Hematopoietic multipotent progenitor cell treated with erythropoietin and hydrocortisone succinate and interleukin-3 and kit ligand, for 15 days (in vitro differentiated cells): ENCODE measurements at regions not wholly inside any gene's neighbourhood (a gene's known extent, or its start where the extent isn't known, plus 50 kb on each side); places are given as distances from the start of the nearest gene placed in this dataset.
"Not testable (repeated sequence)": the region's sequence is repeated elsewhere in the genome, so short reads cannot be mapped to it uniquely, and the experiment has no call there.

ENCODE experiments used
- DNase-seq: peaks from one replicate; pipeline ENCODE4 v3.0.0-alpha.2; 2015; ENCODE audit warnings: low spot score

DNA sequence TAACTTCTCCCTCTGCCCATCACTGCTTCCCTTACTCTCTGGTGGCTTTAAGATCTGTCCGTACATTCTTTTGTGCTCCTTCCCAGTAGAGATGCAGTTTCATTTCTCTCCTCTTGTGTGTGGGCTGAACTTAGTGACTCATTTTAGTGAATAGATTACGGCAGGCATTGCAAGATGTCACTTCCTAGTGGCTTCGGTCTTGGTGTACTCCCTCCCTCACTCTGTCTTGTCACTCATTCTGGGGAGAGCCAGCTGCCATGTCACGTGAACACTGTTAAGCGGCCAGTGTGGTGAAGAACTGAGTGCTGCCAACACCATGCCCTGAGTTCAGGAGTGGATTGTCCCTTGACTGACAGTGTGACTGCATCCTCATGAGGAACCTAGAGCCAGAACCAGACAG is 115.9 kb downstream of the OTOR start:
- no peak for DNase-seq

DNA sequence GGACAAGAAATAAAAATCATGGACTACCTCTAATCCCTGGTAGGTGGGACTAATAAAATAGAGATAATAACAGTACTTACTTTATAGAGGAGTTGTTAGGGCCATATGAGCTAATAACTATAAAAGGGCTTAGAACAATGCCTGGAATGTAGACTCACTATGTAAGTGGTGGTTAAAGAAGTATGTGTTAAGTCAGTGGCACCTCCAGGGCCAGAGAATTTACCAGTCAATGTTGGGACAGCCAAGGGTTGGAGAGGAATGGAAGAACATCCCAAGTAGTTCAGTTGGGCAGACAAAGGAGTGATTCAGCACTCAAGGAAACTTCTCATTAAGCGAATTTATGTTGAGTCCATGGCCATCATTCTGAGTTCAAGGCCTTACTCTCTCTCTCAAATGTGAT is 116.8 kb downstream of the OTOR start:
- no peak for DNase-seq

DNA sequence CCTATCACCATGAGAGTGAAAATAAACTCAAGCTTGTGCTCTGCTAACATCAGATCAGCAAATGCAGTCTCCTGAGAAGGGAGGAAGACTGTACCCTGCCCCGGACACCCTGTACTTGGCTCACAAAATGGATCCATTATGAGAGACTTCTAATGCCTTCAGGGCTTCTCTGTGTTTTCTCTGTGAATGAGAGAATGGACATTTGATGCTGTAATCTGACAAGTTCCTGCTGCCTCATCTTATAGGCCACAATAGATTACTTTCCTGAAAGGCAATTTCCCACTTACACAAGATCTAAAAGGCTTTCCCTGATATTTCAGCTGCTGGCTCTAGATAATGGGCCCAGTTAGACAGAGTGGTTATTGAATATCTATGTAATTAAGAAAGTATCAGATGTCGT is 117.2 kb downstream of the OTOR start:
- no peak for DNase-seq

DNA sequence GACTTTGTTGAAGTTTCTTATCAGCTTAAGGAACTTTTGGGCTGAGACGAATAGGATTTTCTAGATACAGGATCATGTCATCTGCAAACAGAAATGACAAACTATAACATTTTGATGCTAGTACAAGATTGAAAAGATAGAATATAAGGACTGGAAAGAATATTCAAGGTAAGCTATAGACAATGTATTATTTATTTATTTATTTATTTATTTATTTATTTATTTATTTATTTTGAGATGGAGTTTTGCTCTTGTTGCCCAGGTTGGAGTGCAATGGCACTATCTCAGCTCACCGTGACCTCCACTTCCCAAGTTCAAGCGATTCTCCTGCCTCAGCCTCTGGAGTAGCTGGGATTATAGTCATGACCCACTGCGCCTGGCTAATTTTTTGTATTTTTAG is 125.0 kb downstream of the OTOR start:
- not testable (repeated sequence) for DNase-seq

DNA sequence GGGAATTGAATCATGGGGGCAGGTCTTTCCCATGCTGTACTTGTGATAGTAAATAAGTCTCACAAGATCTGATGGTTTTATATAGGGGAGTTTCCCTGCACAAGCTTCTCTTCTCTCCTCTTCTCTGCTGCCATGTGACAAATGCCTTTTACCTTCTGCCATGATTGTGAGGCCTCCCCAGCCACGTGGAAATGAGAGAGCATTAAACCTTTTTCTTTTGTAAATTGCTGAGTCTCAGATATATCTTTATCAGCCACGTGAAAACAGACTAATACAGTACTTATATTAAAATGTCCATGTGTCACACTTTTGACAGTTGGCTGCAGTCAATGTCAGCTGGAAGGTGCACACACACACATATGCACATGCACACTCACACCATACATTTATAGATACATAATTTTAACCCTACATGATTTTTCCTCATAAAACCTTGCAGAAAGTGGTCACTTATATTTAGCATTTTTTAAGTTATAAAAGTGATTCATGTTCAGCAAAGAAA is 128.9 kb downstream of the OTOR start:
- DNase-seq = no peak

DNA sequence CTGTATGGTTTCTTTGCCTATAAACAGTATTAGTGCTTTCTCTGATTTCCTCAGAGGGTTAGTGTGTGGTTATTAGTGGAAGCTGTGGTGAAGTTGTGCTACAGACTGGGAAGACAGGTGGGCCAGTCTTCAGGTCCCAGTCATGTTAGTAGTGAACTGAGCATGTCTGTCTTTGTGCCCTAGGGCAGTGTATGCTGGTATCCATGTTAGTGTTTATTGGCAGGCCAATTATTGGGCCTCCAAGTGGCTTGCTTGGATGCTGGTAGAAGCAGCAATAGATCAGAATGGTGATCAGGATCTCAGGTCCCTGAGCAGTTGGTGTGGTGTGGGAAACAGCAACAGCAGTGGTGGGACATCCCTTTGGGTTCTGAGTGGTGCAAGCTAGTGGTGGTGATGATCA is 137.6 kb downstream of the OTOR start:
- DNase-seq = no peak

DNA sequence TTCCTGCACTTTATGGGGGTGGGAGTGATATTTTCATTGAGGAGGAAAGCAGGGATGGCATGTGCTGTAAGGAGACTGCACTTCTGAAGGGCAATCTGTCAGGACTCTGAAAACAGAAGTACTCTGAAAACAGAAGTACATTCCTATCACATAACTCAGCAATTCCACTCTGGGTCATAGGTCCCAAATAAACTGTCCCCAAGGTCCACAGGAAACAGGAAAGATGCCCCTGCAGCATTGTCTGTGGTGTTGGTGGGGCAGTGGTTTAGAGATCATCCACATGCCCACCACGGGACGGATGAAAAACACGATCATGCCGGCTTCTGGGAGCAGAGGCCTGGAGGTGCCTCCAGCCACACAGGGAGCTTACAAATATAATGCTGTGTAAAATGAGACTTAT is 150.3 kb downstream of the OTOR start:
- no peak for DNase-seq

DNA sequence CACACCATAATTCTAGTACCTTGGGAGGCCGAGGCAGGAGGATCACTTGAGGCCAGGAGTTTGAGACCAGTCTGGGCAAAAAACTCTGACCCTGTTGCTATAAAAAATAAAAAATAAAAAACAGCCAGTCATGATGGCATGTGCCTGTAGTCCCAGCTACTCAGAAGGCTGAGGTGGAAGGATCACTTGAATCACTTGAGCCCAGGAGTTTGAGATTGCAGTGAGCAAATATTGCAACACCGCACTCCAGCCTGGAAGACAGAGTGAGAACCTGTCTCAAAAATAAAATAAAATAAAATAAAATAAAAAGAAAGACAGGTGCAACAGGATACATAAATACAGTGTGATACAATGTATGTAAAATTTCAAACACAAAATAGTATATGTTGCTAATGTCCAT is 154.5 kb downstream of the OTOR start:
- no peak for DNase-seq

DNA sequence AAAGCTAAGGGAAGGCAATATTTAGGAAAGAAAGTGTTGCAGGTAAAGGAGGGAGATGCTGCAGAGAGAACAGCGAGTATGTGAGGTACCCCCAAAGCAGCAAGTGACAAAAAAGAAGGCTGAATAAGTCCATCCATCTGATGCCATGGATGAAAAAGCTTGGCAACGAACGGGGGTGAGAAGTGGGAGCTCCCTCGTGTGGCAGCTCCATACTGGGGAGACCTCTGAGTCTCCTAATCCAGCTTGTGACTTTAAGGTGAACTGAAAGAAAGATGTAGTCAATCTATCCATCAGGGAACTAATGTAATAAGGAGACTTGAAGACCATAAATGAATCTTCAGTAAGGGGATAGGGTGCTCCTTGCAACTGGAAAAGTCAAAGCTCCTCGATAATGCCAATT is 156.6 kb downstream of the OTOR start:
- no peak for DNase-seq

DNA sequence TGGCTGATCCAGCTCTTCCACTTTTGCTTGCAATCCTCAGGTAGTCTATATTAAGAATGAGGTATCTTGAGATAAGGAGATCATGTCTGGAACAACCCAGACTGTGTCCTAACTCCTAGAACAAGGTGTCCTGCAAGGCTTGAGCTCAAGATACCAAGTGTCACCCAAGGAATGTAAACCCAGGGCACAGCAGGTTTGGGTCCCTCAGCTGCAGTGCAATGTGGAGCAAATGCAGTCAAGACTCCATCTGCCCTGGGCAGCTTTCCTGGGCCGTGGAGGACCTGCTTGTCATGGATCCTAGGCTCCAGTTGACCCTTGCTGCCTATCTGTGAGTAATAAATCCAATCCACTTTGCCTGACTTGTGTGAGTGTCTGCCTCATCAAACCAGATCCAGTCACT is 166.1 kb downstream of the OTOR start:
- no peak for DNase-seq

DNA sequence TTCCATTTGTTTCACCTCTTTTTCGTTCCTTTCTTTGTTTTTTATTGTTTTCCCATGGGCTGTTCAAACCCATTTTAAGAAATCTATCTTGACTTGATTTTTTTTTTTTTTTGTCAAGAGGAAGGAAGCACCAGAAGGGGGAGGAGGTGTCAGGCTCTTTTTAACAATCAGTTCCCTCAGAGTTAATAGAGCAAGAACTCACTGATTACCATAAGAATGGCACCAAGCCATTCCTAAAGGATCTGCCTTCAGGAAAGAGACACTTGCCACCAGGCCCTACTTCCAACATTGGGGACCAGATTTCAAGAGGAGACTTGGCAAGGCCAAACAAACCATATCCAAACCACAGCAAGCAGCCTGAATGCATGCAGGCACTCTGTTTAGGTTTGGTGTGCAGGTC is 168.0 kb downstream of the OTOR start:
- DNase-seq = no peak

DNA sequence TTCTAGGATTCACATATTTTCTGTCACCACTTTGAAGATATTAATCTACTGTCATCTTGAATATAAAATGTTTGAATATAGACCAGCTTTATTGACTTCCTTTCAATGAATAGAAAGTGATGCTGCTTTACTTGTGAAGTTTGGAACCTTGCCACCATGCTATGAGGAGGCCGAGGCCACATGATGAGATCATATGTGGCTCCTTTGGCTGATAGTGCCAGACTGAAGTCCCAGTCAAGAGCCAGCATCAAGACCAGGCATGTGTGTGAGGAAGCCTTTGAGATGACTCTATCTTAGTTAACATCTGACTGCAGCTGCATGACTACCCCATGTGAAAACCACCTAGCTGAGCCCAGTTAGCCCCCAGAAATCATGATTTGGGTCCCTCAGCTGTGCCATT is 169.5 kb downstream of the OTOR start:
- no peak for DNase-seq

DNA sequence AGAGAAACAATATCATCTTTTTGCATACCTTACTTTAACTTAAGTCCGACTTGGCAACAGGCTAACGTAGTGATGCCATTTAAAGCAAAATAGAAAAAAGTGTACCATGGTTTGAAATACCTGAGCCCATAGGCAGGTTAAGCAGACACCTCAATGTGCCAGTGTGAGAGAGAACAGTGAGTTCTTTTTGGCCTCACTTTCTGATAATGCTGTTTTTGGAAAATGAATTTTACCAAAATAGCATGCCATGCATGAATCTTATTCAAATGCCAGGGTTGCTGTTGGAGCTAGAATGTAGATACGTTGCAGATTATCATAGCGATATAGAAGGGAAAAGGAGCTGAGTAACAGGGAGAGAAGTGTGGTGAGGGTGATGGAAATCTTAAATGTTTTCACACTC is 170.2 kb downstream of the OTOR start:
- DNase-seq = no peak

DNA sequence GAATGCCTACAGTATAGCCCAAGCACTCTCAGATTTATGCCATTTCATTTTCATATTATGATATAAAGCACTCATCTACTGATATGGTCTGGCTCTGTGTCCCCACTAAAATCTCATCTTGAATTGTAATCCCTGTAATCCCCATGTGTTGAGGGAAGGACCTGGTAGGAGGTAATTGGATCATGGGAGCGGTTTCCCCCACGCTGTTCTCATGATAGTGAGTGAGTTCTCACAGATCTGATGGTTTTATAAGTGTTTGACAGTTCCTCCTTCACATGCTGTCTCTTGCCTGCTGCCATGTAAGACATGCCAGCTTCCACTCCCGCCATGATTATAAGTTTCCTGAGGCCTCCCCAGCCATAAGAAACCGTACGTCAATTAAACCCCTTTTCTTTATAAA is 171.7 kb downstream of the OTOR start:
- no peak for DNase-seq

DNA sequence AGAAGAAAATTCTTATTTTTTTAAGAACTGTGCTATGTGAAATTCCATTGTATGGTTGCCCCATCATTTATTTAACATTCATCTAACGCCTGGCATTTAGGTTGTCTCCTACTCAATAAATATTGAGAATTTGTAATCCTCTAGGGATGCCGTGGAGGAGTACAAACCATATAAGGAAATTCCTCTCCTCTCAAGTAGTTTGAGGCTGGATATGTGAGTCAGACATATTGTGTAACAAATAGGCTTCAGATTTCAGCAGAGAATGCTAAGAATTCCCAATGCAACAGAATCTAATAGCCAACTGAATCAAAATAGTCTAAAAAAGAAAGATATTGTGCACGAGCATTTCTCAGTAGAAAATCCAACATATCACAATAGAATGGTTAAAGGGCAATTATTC is 174.7 kb downstream of the OTOR start:
- DNase-seq = no peak

DNA sequence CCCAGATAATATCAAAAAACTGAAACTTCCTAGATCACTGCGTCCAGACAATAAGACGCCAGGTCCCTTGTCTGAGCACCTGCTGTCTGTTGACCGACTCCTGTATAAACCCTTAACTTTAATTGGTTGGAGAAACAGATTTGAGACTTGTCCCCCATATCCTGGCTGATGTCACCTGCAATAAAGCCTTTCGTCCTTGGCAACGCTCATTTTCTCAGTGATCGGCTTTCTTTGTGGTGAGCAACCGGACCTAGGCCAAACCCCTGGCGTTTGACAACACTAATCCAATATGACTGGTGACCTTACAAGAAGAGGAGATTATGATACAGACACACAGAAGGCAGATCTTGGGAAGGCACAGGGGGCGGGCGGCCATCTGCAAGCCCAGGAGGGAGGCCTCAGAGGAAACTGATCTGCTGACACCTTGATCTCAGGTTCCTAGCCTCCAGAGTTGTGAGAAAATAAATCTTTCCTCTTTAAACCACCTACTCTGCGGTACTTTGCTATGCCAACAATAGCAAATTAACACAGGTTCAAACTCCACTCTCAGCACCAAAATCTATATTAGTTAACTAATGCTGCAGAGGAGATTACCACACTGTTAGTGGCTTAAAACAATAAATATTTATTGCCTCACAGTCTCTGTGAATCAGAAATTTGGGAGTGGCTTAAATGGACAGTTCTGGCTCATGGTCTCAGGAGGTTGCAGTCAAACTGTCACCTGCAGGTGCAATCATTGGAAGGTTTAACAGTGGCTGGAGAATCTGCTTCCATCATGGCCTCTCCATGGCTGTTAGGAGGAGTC is 178.7 kb downstream of the OTOR start:
- DNase-seq = no peak

DNA sequence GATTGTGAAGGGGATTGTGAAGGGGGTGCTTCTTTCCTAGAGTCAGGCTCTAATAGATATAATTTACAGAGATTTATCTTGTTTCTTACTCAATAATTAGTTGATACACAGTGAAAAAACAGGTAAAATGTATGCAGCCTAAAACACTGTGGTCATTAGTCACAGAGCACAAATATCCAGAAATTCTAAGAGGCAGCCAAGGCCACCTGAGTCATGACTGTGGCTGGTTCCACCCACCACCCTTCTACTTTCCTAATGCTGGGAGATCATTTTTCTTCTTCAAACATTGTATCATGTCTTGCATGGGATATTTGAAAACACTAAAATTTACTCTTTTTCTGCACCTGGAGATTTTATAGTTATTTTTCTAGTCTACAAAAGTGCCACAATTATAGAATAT is 181.6 kb downstream of the OTOR start:
- no peak for DNase-seq

DNA sequence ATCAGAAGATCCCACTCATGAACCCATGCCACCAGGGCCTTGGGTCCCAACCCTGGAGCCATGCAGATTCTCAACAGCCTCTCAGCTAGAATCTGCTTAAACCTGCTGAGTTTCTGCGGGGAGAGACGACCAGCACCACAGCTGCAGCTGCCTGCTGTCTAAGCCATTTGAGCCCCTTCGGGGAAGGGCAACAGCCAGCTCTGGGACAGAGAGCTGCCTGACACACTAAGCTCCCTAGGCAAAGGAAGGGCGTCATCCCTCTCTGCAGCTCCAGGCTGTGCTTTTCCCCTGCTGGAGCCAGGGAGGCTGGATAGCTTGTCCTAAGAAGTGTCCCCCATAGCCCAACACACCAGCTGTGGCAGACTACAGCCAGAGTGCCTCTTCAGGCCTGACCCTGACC is 182.5 kb downstream of the OTOR start:
- no peak for DNase-seq

DNA sequence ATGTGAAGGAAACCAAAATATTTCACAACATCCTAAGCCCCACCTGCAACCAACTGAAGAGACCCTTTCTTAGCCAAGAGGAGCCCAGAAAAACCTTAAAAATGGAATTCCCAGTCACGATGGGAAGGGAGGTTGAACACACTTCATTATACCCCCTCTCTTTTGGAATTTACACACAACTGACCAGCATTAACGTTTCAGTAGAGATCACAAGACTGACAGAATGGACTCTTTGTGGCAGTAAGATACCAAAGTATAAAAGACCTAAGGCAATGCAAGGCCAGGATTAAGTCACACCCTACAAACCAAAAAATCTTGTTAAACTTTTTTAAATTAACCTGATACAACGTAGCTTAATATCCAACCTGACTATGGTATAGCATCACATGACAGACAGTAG is 190.9 kb downstream of the OTOR start:
- no peak for DNase-seq

DNA sequence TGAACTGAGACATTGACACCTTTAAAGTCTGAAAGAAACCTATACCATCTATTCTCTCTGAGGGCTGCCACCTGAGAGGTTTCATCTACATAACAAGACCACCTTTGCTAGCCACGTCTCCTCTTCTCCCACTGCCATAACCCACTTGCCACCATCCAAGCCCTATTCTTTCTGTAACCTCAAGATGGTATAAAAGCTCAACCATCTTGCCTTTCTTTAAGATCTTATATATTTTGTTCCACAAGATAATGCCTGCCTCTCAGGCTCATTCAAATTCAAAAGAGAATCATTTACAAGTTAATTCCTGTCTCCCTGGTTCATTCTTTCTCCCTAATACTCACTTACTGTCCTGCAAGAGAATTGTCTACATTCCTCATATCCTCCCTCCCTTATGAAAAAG is 192.5 kb downstream of the OTOR start:
- no peak for DNase-seq

DNA sequence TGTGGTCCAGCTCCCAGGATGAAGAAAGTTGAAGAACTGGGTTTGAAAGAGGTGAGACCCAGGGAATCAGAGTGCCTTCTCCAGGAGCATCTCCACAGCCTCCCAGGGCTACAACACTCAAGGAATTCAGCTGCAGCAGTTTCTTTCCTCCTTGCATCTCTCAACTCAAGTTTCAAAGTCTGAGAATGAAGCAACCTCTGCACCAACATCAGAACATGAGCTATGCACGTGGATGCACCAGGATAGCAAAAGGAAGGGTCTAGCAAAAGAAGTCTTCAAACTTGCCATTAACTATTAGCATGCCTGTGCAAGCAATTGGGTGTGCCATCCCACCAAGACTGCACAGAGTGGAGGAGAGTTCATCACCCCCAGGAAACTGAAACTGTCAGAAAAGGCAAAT is 193.9 kb downstream of the OTOR start:
- no peak for DNase-seq

DNA sequence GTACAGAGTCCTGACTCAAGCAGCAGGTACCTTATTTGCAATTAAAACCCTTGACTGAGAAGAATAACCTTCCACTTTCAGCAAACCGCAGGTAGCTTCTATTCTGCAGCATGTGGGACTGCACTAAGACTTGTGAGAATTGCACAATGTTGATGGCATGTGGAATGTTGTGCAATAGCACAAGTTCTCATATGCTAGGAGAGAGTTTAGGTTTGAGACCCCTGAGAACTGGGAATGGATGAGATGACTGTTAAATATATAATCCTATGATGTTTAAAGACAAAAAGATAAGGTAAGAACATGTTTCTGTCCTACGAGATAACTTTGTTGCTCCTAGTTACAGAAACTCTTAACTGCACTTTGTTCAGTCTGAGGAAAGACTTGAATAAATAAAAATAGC is 194.6 kb downstream of the OTOR start:
- DNase-seq = no peak

DNA sequence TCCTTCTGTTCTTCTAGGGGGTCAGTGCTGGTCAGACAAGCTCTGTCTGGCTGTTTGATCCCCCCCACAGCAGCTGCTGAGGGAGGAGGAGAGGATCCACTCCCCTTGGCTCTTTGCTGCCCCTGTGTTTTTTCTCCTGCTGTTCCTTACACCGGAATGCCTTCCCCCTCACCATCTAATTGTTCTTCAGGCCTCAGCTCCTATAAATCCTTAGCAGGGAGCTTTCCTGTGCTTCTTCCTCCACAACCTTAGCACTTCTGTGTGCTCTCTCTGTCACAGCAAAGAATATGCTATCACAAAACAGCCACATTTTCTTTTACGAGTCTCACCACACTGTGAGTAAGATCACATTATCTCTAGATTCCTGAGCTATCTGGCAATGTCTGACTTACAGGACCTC is 196.6 kb downstream of the OTOR start:
- DNase-seq = no peak

DNA sequence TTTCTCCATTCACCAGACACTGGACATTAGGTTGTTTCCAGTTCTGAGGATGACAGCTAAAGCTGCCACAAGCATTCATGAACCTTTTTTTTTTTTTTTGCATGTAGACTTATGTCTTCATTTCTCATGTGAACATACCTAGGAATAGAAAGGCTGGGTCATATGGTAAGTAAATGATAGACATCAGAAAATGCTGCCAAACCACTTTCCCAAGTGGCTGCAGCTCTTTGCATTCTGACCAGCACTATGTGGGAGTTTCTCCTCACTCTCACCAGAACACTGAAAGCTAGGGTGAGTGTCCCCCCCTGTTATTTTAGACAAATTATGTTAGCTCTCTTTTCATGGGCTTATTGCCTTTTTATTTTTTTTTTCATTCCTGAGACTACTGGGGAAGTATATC is 197.5 kb downstream of the OTOR start:
- DNase-seq = no peak
